Adrenal gland (tissue), 9 donors: ENCODE measurements at regions not wholly inside any gene's neighbourhood (a gene's known extent, or its start where the extent isn't known, plus 50 kb on each side); places are given as distances from the start of the nearest gene placed in this dataset.

Experiments used
- DNase-seq, 7 donors: peaks; one replicate each; pipeline ENCODE4 v3.0.0-alpha.2; 2019 to 2020
- H3K27ac ChIP-seq, 5 donors: fragments of 200-600 bp; sonication (generic) in 4 of 5; 1 replicate in 3 of 5; 2 replicates in 2 of 5; pipeline versions ENCODE4 v1.5.1 to v1.8.0; 2016 to 2020; ENCODE audit warnings: mild to moderate bottlenecking in 1 of 5
- H3K27me3 ChIP-seq: fragments of 200-600 bp; 2 replicates; pipeline ENCODE4 v1.8.0; 2021
- H3K36me3 ChIP-seq, 2 donors: fragments of 200-600 bp; replicated peaks in 1 of 2; 1 replicate in 1 of 2; 2 replicates in 1 of 2; pipeline versions ENCODE4 v1.5.1 to v1.8.0; 2018 to 2022
- H3K4me1 ChIP-seq, 2 donors: fragments of 200-600 bp; replicated peaks in 1 of 2; 1 replicate in 1 of 2; 2 replicates in 1 of 2; pipeline versions ENCODE4 v1.5.1 to v1.8.0; 2018 to 2021
- H3K4me3 ChIP-seq, 4 donors: fragments of 200-600 bp; sonication (generic) in 3 of 4; one replicate each; pipeline ENCODE4 v1.5.1; 2016 to 2018
- H3K9me3 ChIP-seq, 3 donors: fragments of 200-600 bp; sonication (generic) in 1 of 3; replicated peaks in 1 of 3; 1 replicate in 2 of 3; 2 replicates in 1 of 3; pipeline versions ENCODE4 v1.5.1 to v1.8.0; 2016 to 2021
- POLR2A ChIP-seq, 2 donors: fragments of 450-650 bp; IDR thresholded peaks; one replicate each; pipeline ENCODE4 v1.6.1; 2017; ENCODE audit warnings: antibody characterized with exemption in 2 of 2, mild to moderate bottlenecking in 2 of 2, moderate library complexity in 1 of 2
- WGBS, 4 donors: extraction: QIAGEN DNeasy Blood & Tissue Kit in 2 of 4; methylation state at CpG; one replicate each; pipeline versions ENCODE4 v1.1.5 to v1.1.7; 2013 to 2017; 5-methylcytosine and 5-hydroxymethylcytosine counted together
- intact Hi-C, 2 donors: fragments of 100-400 bp; cut with DNase I; formaldehyde crosslinking; loops; one replicate each; pipeline versions ENCODE4 v1.14.1 to v1.15.0; 2022 to 2023
- TF ChIP-seq, protein P1 (sequence below), 6 experiments: fragments of 450-650 bp in 4 of 6; fragments of 200-600 bp in 2 of 6; sonication (generic) in 1 of 6; IDR thresholded peaks; 1 replicate in 5 of 6; 2 replicates in 1 of 6; pipeline versions ENCODE4 v1.5.1 to v1.8.0; 2016 to 2021; ENCODE audit warnings: antibody characterized with exemption in 6 of 6, mild to moderate bottlenecking in 2 of 6, moderate library complexity in 1 of 6
- donor health status: healthy with polysubstance abuse.
- donor health status: Bipolar disorder and iron deficiency.
- donor health status: DM: yes; HTN: yes; CAD: no.
- donor health status: DM: no; HTN: no; CAD: no.
- donor health status: DM: no; HTN: no; CAD: no.

DNA sequence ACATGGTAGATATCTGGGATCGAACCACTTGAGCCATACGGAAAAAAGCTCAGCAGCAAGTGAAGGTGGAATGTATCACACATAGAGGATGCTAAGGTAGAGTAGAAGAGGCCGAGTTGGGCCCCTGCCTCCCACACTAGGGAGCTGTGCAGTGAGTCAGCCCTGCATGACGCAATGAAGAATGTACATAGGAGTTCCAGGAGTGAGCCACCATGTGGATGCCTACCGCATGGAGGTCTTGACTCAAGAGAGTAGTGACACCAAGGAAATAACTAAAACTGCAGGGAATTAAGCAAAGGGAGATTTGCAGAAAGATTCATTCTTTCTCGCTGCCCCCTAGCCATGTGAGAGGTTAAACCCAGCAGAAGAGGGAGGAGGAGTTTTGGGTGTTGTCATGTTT lies 389.6 kb upstream of the IGFBP7 start:
- Histone ChIP-seq H3K4me3 (no peak overlapping the region), H3K9me3 (no peaks in the 10 kb centered on the region), H3K27me3 (no peaks in the 10 kb centered on the region), H3K4me1 (no peaks in the 10 kb centered on the region), H3K36me3 (no peaks in the 10 kb centered on the region), H3K27ac (no peak overlapping the region)
- no peak for DNase-seq
- intact Hi-C loops, result no loop called here
- 82 to 90% (median 87%) methylated on average over 6 of the region's 6 CpGs for WGBS, 4 donors
- TF ChIP-seq POLR2A (IDR thresholded peaks at IDR 0.05), result no peak
- TF ChIP-seq, protein P1, sequence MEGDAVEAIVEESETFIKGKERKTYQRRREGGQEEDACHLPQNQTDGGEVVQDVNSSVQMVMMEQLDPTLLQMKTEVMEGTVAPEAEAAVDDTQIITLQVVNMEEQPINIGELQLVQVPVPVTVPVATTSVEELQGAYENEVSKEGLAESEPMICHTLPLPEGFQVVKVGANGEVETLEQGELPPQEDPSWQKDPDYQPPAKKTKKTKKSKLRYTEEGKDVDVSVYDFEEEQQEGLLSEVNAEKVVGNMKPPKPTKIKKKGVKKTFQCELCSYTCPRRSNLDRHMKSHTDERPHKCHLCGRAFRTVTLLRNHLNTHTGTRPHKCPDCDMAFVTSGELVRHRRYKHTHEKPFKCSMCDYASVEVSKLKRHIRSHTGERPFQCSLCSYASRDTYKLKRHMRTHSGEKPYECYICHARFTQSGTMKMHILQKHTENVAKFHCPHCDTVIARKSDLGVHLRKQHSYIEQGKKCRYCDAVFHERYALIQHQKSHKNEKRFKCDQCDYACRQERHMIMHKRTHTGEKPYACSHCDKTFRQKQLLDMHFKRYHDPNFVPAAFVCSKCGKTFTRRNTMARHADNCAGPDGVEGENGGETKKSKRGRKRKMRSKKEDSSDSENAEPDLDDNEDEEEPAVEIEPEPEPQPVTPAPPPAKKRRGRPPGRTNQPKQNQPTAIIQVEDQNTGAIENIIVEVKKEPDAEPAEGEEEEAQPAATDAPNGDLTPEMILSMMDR (IDR thresholded peaks at IDR 0.05), result no peak

DNA sequence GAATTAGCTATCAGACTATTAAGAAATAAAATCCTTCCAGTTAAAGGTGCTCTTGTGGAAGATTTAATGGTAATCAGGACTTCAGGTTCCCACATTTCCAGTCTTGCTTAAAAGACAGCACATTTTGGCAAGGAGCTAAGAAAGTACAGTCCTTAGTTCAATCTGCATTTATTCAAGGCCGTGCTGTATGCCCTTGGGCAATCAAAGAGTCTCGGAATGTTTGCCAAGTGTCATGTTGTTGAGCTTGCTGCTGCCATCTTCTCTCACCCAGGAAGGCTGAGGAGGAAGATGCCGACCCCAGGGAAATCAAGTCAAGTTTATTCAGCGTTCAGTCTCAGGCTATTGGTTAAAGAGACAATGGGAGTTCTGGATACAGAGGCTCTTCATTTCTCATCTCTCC lies 388.1 kb upstream of the IGFBP7 start:
- no peaks in the 10 kb centered on the region for H3K36me3 ChIP-seq
- intact Hi-C loops, result no loop called here
- 47 to 62% (median 58%) methylated on average over 4 of the region's 4 CpGs for WGBS, 4 donors
- DNase-seq, result no peak
- no peak overlapping the region for H3K27ac ChIP-seq
- no peak for TF ChIP-seq POLR2A (IDR thresholded peaks at IDR 0.05)
- TF ChIP-seq, protein P1 (IDR thresholded peaks at IDR 0.05), result no peak
- H3K4me1 ChIP-seq, result no peaks in the 10 kb centered on the region
- no peaks in the 10 kb centered on the region for H3K9me3 ChIP-seq
- no peak overlapping the region for H3K4me3 ChIP-seq
- H3K27me3 ChIP-seq, result no peaks in the 10 kb centered on the region

DNA sequence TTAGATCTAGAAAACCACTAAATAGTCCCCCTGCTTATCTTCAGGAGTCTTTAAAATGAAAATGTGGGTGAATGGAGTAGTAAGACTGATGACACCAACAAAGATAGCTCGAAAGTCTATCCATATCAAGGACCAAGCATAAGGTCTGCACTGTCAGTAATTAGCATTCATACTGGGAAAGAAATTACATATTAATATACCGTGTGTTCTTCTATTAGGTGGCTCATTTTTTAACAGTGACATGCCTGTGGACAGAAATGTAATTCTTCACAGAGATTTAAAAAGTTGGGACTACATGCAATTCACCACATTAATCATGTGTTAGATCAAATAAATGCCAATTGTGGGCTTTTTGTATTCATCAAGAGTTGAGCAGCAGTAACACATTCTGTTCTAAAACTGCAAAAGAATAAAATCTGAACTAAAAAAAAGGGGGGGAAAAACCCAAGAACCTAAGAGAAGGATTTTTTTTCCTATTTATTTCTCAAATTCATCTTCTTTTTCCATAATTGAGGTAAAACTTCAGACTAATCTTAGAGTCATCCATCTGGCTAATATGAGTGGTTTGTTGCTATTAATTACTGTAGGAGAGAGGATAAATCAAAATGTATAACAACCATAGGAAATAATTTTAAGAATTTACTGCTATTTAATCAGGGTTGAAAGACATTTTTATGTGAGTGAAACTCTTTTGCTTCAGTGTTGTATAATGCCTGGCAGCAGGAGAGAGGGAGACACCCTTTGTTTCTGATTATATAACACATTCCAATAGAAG lies 386.7 kb upstream of the IGFBP7 start:
- no peaks in the 10 kb centered on the region for H3K4me1 ChIP-seq
- no peak for DNase-seq
- no peaks in the 10 kb centered on the region for H3K9me3 ChIP-seq
- no peak for TF ChIP-seq POLR2A (IDR thresholded peaks at IDR 0.05)
- TF ChIP-seq, protein P1 (IDR thresholded peaks at IDR 0.05), result no peak
- no peak overlapping the region for H3K4me3 ChIP-seq
- intact Hi-C loops, result no loop called here
- no peaks in the 10 kb centered on the region for H3K27me3 ChIP-seq
- H3K27ac ChIP-seq, result no peak overlapping the region
- WGBS, 4 donors, result 23 to 36% (median 30%) methylated on average over 2 of the region's 2 CpGs
- no peaks in the 10 kb centered on the region for H3K36me3 ChIP-seq

DNA sequence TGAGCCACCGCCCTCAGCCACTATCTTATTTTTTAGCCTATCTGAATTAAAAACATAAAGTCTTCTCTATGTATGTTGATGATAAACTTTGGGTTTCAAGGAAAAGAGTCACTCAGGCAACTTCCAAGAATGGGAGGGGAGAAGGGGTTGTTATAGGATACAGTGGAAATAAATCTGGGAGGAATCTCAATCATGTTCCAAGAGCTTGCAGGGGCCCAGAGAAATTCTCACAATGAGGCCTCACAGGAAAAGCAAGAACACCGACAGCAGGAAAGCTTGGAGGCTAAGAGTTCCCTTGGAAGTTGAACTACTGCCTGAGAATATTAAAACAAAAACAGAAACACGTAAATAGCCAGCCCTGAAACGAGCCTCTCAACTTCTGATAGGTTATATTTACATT lies 384.6 kb upstream of the IGFBP7 start:
- H3K4me3 ChIP-seq, result no peak overlapping the region
- no peaks in the 10 kb centered on the region for H3K27me3 ChIP-seq
- no peaks in the 10 kb centered on the region for H3K36me3 ChIP-seq
- H3K9me3 ChIP-seq, result no peaks in the 10 kb centered on the region
- TF ChIP-seq POLR2A (IDR thresholded peaks at IDR 0.05), result no peak
- TF ChIP-seq, protein P1 (IDR thresholded peaks at IDR 0.05), result no peak
- WGBS, 4 donors, result 49 to 59% (median 55%) methylated on average over 4 of the region's 4 CpGs
- DNase-seq, result no peak
- no peak overlapping the region for H3K27ac ChIP-seq
- intact Hi-C loops, result no loop called here
- H3K4me1 ChIP-seq, result no peaks in the 10 kb centered on the region
